GM23248 (cell line): ENCODE measurements at regions not wholly inside any gene's neighbourhood (a gene's known extent, or its start where the extent isn't known, plus 50 kb on each side); places are given as distances from the start of the nearest gene placed in this dataset.

Source experiments
- DNase-seq: peaks from one replicate; pipeline ENCODE4 v3.0.0-alpha.2; 2015
- H2AFZ ChIP-seq: fragments of 200-600 bp; sonication (generic); 2 replicates; pipeline ENCODE4 v1.6.1; 2016; ENCODE audit warnings: antibody characterized with exemption
- H3F3A ChIP-seq: fragments of 200-600 bp; sonication (generic); 2 replicates; pipeline ENCODE4 v1.6.1; 2016; ENCODE audit warnings: mild to moderate bottlenecking, antibody characterized with exemption, mixed run types; ENCODE audit not compliant: insufficient read depth
- H3K27ac ChIP-seq: fragments of 200-600 bp; sonication (generic); 2 replicates; pipeline ENCODE4 v1.5.1; 2016; ENCODE audit warnings: mild to moderate bottlenecking
- H3K27me3 ChIP-seq: fragments of 200-600 bp; sonication (generic); replicated peaks from 2 replicates; pipeline ENCODE4 v1.6.1; 2016; ENCODE audit warnings: mild to moderate bottlenecking; ENCODE audit not compliant: insufficient read depth
- H3K36me3 ChIP-seq: fragments of 200-600 bp; sonication (generic); 2 replicates; pipeline ENCODE4 v1.6.1; 2016; ENCODE audit warnings: low read depth, mild to moderate bottlenecking
- H3K4me1 ChIP-seq: fragments of 200-600 bp; sonication (generic); 2 replicates; pipeline ENCODE4 v1.6.1; 2016; ENCODE audit warnings: mild to moderate bottlenecking; ENCODE audit not compliant: insufficient read depth
- H3K4me2 ChIP-seq: fragments of 200-600 bp; sonication (generic); one replicate; pipeline ENCODE4 v1.6.1; 2016; ENCODE audit warnings: mild to moderate bottlenecking; ENCODE audit not compliant: unreplicated experiment
- H3K4me3 ChIP-seq: fragments of 200-600 bp; sonication (generic); 2 replicates; pipeline ENCODE4 v1.5.1; 2016; ENCODE audit warnings: mild to moderate bottlenecking
- H3K79me2 ChIP-seq: fragments of 200-600 bp; sonication (generic); 2 replicates; pipeline ENCODE4 v1.6.1; 2016; ENCODE audit warnings: mild to moderate bottlenecking; ENCODE audit not compliant: insufficient read depth
- H3K9ac ChIP-seq: fragments of 200-600 bp; sonication (generic); 2 replicates; pipeline ENCODE4 v1.6.1; 2016; ENCODE audit warnings: mild to moderate bottlenecking
- H3K9me2 ChIP-seq: fragments of 200-600 bp; sonication (generic); 2 replicates; pipeline ENCODE4 v1.6.1; 2016; ENCODE audit warnings: mixed run types, mild to moderate bottlenecking, moderate library complexity; ENCODE audit not compliant: insufficient read depth
- H3K9me3 ChIP-seq: fragments of 200-600 bp; sonication (generic); one replicate; pipeline ENCODE4 v1.6.1; 2017; ENCODE audit warnings: low read depth
- H4K20me1 ChIP-seq: fragments of 200-600 bp; sonication (generic); 2 replicates; pipeline ENCODE4 v1.6.0; 2016; ENCODE audit not compliant: insufficient read depth
- EZH2 ChIP-seq: fragments of 200-600 bp; sonication (generic); IDR thresholded peaks from 2 replicates; pipeline ENCODE4 v1.6.1; 2018; ENCODE audit warnings: antibody characterized with exemption, mild to moderate bottlenecking; ENCODE audit not compliant: insufficient read depth, poor library complexity, severe bottlenecking
- EZH2phosphoT487 ChIP-seq: fragments of 200-600 bp; sonication (generic); IDR thresholded peaks from 2 replicates; pipeline ENCODE4 v1.6.1; 2018; ENCODE audit warnings: antibody characterized with exemption, moderate library complexity, mild to moderate bottlenecking, low read depth; ENCODE audit not compliant: insufficient read depth
- WGBS, 2 experiments: methylation state at CpG; one replicate each; pipeline ENCODE4 v1.1.6; 2015 to 2017; ENCODE audit warnings: low lambda C conversion rate in 2 of 2, low coverage in 1 of 2; ENCODE audit errors: missing lambda C conversion rate in 2 of 2; 5-methylcytosine and 5-hydroxymethylcytosine counted together
- in situ Hi-C: fragments of 300-500 bp; cut with MboI; formaldehyde crosslinking; loops from 2 replicates; pipeline ENCODE4 v1.15.0; 2020

DNA sequence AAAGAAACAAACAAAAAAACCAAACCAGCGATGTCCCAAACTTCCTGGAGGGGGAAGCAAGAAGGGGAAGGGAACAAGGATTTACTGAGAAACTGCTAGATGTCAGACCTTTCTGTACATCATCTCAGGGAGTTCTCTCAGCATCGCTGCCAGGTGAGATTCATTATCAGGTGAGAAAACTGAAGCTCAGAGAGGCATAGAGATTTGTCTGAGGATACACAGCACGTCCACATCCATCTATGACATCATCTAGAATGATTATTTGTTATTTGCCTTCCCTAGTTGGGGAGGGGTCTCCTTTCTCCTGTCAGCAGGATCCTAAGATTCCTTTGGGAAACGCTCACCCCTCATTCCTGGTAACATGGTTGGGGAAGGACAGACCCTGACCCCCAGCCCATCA is 57.1 kb upstream of the LINGO1 start:
- Histone ChIP-seq H3K79me2 (no peaks in the 10 kb centered on the region), H4K20me1 (no peaks in the 10 kb centered on the region), H3K9ac (no peak overlapping the region), H3K4me2 (no peak overlapping the region), H3K36me3 (no peaks in the 10 kb centered on the region), H3K9me2 (no peaks in the 10 kb centered on the region), H3K27me3 (peaks cover 17% of the 10 kb centered on the region; the same call in 1 of the 2 replicates), H3K27ac (no peak overlapping the region), H2AFZ (no peak overlapping the region), H3K4me1 (no peaks in the 10 kb centered on the region), H3K4me3 (no peak overlapping the region), H3F3A (no peaks in the 10 kb centered on the region), H3K9me3 (no peaks in the 10 kb centered on the region)
- TF ChIP-seq EZH2phosphoT487, result no peak
- TF ChIP-seq EZH2, result no peak
- no peak for DNase-seq
- WGBS, 2 experiments, result 15 to 18% methylated on average over 4 of the region's 4 CpGs
- in situ Hi-C loops, result no loop called here

GRCh38 chr15:77688693-77689092 is 56.0 kb upstream of the LINGO1 start:
- Histone ChIP-seq H3K4me2 (no peak overlapping the region), H3K36me3 (no peaks in the 10 kb centered on the region), H3K4me1 (no peaks in the 10 kb centered on the region), H2AFZ (no peak overlapping the region), H3K4me3 (no peak overlapping the region), H3K79me2 (no peaks in the 10 kb centered on the region), H3K27ac (no peak overlapping the region), H3K9ac (no peak overlapping the region), H3F3A (no peaks in the 10 kb centered on the region), H4K20me1 (no peaks in the 10 kb centered on the region), H3K9me2 (no peaks in the 10 kb centered on the region), H3K27me3 (peaks cover 18% of the 10 kb centered on the region; the same call in 1 of the 2 replicates), H3K9me3 (no peaks in the 10 kb centered on the region)
- 28 to 33% methylated on average over 2 of the region's 2 CpGs for WGBS, 2 experiments
- in situ Hi-C loops, result no loop called here
- no peak for TF ChIP-seq EZH2
- no peak for TF ChIP-seq EZH2phosphoT487
- no peak for DNase-seq

- no peak overlapping the region for H3K9ac ChIP-seq
- H3K9me2 ChIP-seq, result no peaks in the 10 kb centered on the region
- TF ChIP-seq EZH2, result no peak
- TF ChIP-seq EZH2phosphoT487, result no peak
- no peak overlapping the region for H2AFZ ChIP-seq
- WGBS, 2 experiments, result 39 to 52% methylated on average over 6 to 8 of the region's 8 CpGs
- in situ Hi-C loops, result no loop called here
- no peak overlapping the region for H3K27ac ChIP-seq
- H3K4me3 ChIP-seq, result no peak overlapping the region
- no peaks in the 10 kb centered on the region for H3K79me2 ChIP-seq
- H3K27me3 ChIP-seq, result peaks cover 23% of the 10 kb centered on the region
- no peaks in the 10 kb centered on the region for H3F3A ChIP-seq
- H3K36me3 ChIP-seq, result no peaks in the 10 kb centered on the region
- no peaks in the 10 kb centered on the region for H3K9me3 ChIP-seq
- H3K4me2 ChIP-seq, result no peak overlapping the region
- no peaks in the 10 kb centered on the region for H4K20me1 ChIP-seq
- no peaks in the 10 kb centered on the region for H3K4me1 ChIP-seq
- DNase-seq, result no peak
Measured at GRCh38 chr15:77688266-77688665, 55.6 kb upstream of the LINGO1 start.

- TF ChIP-seq EZH2 (no peak), EZH2phosphoT487 (no peak)
- in situ Hi-C loops, result no loop called here
- WGBS, 2 experiments, result 44 to 48% methylated on average over 6 to 7 of the region's 7 CpGs
Measured at GRCh38 chr15:77685082-77685815, 52.5 kb upstream of the LINGO1 start.

More at GRCh38 chr15:77685082-77685815, 52.5 kb upstream of the LINGO1 start:
- no peaks in the 10 kb centered on the region for H4K20me1 ChIP-seq
- no peaks in the 10 kb centered on the region for H3K79me2 ChIP-seq
- no peaks in the 10 kb centered on the region for H3K36me3 ChIP-seq
- no peak for DNase-seq
- H3K4me2 ChIP-seq, result no peak overlapping the region
- no peak overlapping the region for H2AFZ ChIP-seq
- no peaks in the 10 kb centered on the region for H3K9me3 ChIP-seq
- no peak overlapping the region for H3K9ac ChIP-seq
- no peaks in the 10 kb centered on the region for H3F3A ChIP-seq
- H3K4me3 ChIP-seq, result no peak overlapping the region
- H3K27ac ChIP-seq, result no peak overlapping the region
- H3K4me1 ChIP-seq, result no peaks in the 10 kb centered on the region
- H3K9me2 ChIP-seq, result no peaks in the 10 kb centered on the region
- H3K27me3 ChIP-seq, result peaks cover 42% of the 10 kb centered on the region
